IMR-90 (cell line): ENCODE measurements at regions not wholly inside any gene's neighbourhood (a gene's known extent, or its start where the extent isn't known, plus 50 kb on each side); places are given as distances from the start of the nearest gene placed in this dataset.

Experiments used
- ATAC-seq: fragments of 200-7000 bp; cut with Tn5 transposase; 2 replicates; pipeline ENCODE4 v1.9.1; 2020; ENCODE audit warnings: low read depth, mild to moderate bottlenecking, moderate library complexity
- BruUV-seq: library from RNA; stranded (reverse); fragments of 400-500 nt; replicated peaks from 2 replicates; lab custom pipeline; 2021; lab: Mats Ljungman, UMichigan
- CTCF ChIA-PET: fragments of 300-600 bp; formaldehyde crosslinking; extraction: SDS; loops from one replicate; lab custom pipeline; 2021; ENCODE audit warnings: antibody characterized with exemption; lab: Yijun Ruan, JAX
- POLR2A ChIA-PET: fragments of 300-600 bp; sonication (Branson Sonifier 250); formaldehyde crosslinking; loops from one replicate; lab custom pipeline; 2022; ENCODE audit warnings: antibody characterized with exemption; ENCODE audit not compliant: unreplicated experiment; lab: Charles Lee
- DNase-seq: peaks from one replicate; pipeline ENCODE4 v3.0.0; 2013
- H2AFZ ChIP-seq: replicated peaks from 2 replicates; pipeline ENCODE3; 2013; ENCODE audit warnings: low read length, mild to moderate bottlenecking; ENCODE audit not compliant: poor library complexity
- H2AK5ac ChIP-seq: 2 replicates; pipeline ENCODE4 v1.6.1; 2013; ENCODE audit warnings: low read depth, low read length, inconsistent platforms
- H2AK9ac ChIP-seq: replicated peaks from 2 replicates; pipeline ENCODE3; 2013; ENCODE audit warnings: mild to moderate bottlenecking, low read depth, low read length, moderate library complexity; ENCODE audit not compliant: poor library complexity
- H2BK120ac ChIP-seq: 2 replicates; pipeline ENCODE4 v1.6.1; 2013; ENCODE audit warnings: low read depth, low read length, inconsistent platforms
- H2BK15ac ChIP-seq: 3 replicates; pipeline ENCODE4 v1.6.1; 2013; ENCODE audit warnings: low read depth, low read length, inconsistent platforms
- H2BK20ac ChIP-seq: 2 replicates; pipeline ENCODE4 v1.6.1; 2013; ENCODE audit warnings: low read depth, mild to moderate bottlenecking, inconsistent platforms, low read length, moderate library complexity
- H2BK5ac ChIP-seq: 2 replicates; pipeline ENCODE4 v1.6.1; 2013; ENCODE audit warnings: mild to moderate bottlenecking, low read depth, low read length, inconsistent platforms; ENCODE audit not compliant: poor library complexity, severe bottlenecking
- H3K14ac ChIP-seq: replicated peaks from 2 replicates; pipeline ENCODE4 v1.6.1; 2013; ENCODE audit warnings: low read depth, low read length, inconsistent platforms
- H3K18ac ChIP-seq: 2 replicates; pipeline ENCODE4 v1.6.1; 2013; ENCODE audit warnings: low read depth, low read length, control low read depth
- H3K23ac ChIP-seq: 2 replicates; pipeline ENCODE4 v1.6.1; 2013; ENCODE audit warnings: low read depth, low read length, inconsistent platforms
- H3K27ac ChIP-seq: 2 replicates; pipeline ENCODE4 v1.5.1; 2013; ENCODE audit warnings: mild to moderate bottlenecking, control low read depth, low read length; ENCODE audit not compliant: insufficient read depth
- H3K27me3 ChIP-seq: 2 replicates; pipeline ENCODE4 v1.6.1; 2013; ENCODE audit warnings: low read length; ENCODE audit not compliant: control insufficient read depth, insufficient read depth
- H3K36me3 ChIP-seq: 2 replicates; pipeline ENCODE4 v1.6.1; 2013; ENCODE audit warnings: low read length, mixed read lengths; ENCODE audit not compliant: control insufficient read depth, insufficient read depth
- H3K4ac ChIP-seq: 2 replicates; pipeline ENCODE4 v1.6.1; 2013; ENCODE audit warnings: low read depth, low read length, inconsistent platforms
- H3K4me1 ChIP-seq: 2 replicates; pipeline ENCODE4 v1.6.1; 2013; ENCODE audit warnings: low read length, mixed read lengths; ENCODE audit not compliant: control insufficient read depth, insufficient read depth
- H3K4me2 ChIP-seq: 2 replicates; pipeline ENCODE4 v1.6.1; 2013; ENCODE audit warnings: low read depth, mild to moderate bottlenecking, control low read depth, low read length, moderate library complexity
- H3K4me3 ChIP-seq: 2 replicates; pipeline ENCODE4 v1.5.1; 2013; ENCODE audit warnings: low read depth, mild to moderate bottlenecking, control low read depth, low read length, moderate library complexity; ENCODE audit not compliant: insufficient read depth
- H3K56ac ChIP-seq: 2 replicates; pipeline ENCODE4 v1.6.1; 2013; ENCODE audit warnings: low read length, inconsistent platforms; ENCODE audit not compliant: insufficient read depth; ENCODE audit errors: extremely low read depth
- H3K79me1 ChIP-seq, 2 experiments: 2 replicates each; pipeline ENCODE4 v1.6.1; 2013; ENCODE audit warnings: low read length in 2 of 2, inconsistent platforms in 1 of 2, low read depth in 1 of 2
- H3K9ac ChIP-seq: 2 replicates; pipeline ENCODE4 v1.6.1; 2013; ENCODE audit warnings: low read depth, low read length, control low read depth
- H3K9me1 ChIP-seq: 2 replicates; pipeline ENCODE4 v1.6.1; 2013; ENCODE audit warnings: low read length, inconsistent platforms; ENCODE audit not compliant: insufficient read depth
- H3K9me3 ChIP-seq: 2 replicates; pipeline ENCODE4 v1.6.1; 2013; ENCODE audit warnings: low read length; ENCODE audit not compliant: control insufficient read depth, insufficient read depth
- H4K20me1 ChIP-seq: 2 replicates; pipeline ENCODE4 v1.6.1; 2013; ENCODE audit warnings: low read length, inconsistent platforms; ENCODE audit not compliant: insufficient read depth
- H4K5ac ChIP-seq: 2 replicates; pipeline ENCODE4 v1.6.1; 2013; ENCODE audit warnings: mild to moderate bottlenecking, low read depth, low read length, control low read depth
- H4K8ac ChIP-seq, 2 experiments: 2 replicates each; pipeline ENCODE4 v1.6.1; 2013; ENCODE audit warnings: low read depth in 2 of 2, low read length in 2 of 2, control low read depth in 1 of 2, inconsistent platforms in 1 of 2
- H4K91ac ChIP-seq: 2 replicates; pipeline ENCODE4 v1.6.1; 2013; ENCODE audit warnings: low read depth, low read length, inconsistent platforms; ENCODE audit not compliant: insufficient read depth
- CTCF ChIP-seq: conservative IDR thresholded peaks from 2 replicates; pipeline ENCODE4 v1.5.1; 2012; ENCODE audit warnings: mild to moderate bottlenecking, low read depth, low read length, improper control_type of control experiment
- WGBS, 2 experiments: methylation state at CpG; one replicate each; pipeline versions ENCODE4 v1.1.5 to v1.1.7; 2013; ENCODE audit warnings: missing lambda C conversion rate in 2 of 2; ENCODE audit not compliant: insufficient read length in 1 of 2; ENCODE audit errors: extremely low coverage in 2 of 2; 5-methylcytosine and 5-hydroxymethylcytosine counted together
- dilution Hi-C: fragments of 300-500 bp; cut with HindIII; formaldehyde crosslinking; loops from one replicate; pipeline ENCODE4 v1.14.3; 2018; ENCODE audit warnings: low sequenced_read_pairs; ENCODE audit not compliant: unreplicated experiment
- in situ Hi-C: fragments of 300-500 bp; cut with MboI; formaldehyde crosslinking; loops from 3 replicates; pipeline ENCODE4 v1.14.3; 2019; ENCODE audit warnings: low sequenced_read_pairs, inconsistent platforms, mixed read lengths
- intact Hi-C: fragments of 100-400 bp; cut with micrococcal nuclease; formaldehyde crosslinking; loops from 2 replicates; pipeline ENCODE4 v1.10.0; 2022

- 71% methylated on average over 9 of the region's 17 CpGs; no CpG with 5 or more reads in 1 of the 2 experiments for WGBS, 2 experiments
- H2AK5ac ChIP-seq: no peak overlapping the region
- H3K27me3 ChIP-seq: no peaks in the 10 kb centered on the region
- H3K4me3 ChIP-seq: no peak overlapping the region
- no peak overlapping the region for H3K4me2 ChIP-seq
- H3K27ac ChIP-seq: no peak overlapping the region
- peak; percentile 27; the same call in 1 of the 2 replicates for ATAC-seq
- intact Hi-C loops: no loop called here
- no peak overlapping the region for H4K8ac ChIP-seq
- H2AK9ac ChIP-seq: no peak overlapping the region
- no peak overlapping the region for H2AFZ ChIP-seq
- no peak overlapping the region for H3K14ac ChIP-seq
- dilution Hi-C loops: no loop called here
- no peak overlapping the region for H4K5ac ChIP-seq
- POLR2A ChIA-PET: no interaction called here
- H2BK20ac ChIP-seq: no peak overlapping the region
- H3K56ac ChIP-seq: no peak overlapping the region
- H3K36me3 ChIP-seq: no peaks in the 10 kb centered on the region
- no peaks in the 10 kb centered on the region for H3K4me1 ChIP-seq
- H2BK15ac ChIP-seq: no peak overlapping the region
- no peak overlapping the region for H2BK120ac ChIP-seq
- in situ Hi-C loops: no loop called here
- CTCF ChIA-PET: no interaction called here
- no peak for TF ChIP-seq CTCF
- H3K4ac ChIP-seq: no peak overlapping the region
- H3K79me1 ChIP-seq: no peaks in the 10 kb centered on the region
- H3K23ac ChIP-seq: no peak overlapping the region
- no peaks in the 10 kb centered on the region for H3K9me1 ChIP-seq
- no peak overlapping the region for H4K91ac ChIP-seq
- no peaks in the 10 kb centered on the region for H4K20me1 ChIP-seq
- no peak overlapping the region for H3K9ac ChIP-seq
- no peaks in the 10 kb centered on the region for H3K9me3 ChIP-seq
- no peak overlapping the region for H3K18ac ChIP-seq
- no peak for DNase-seq
- BruUV-seq: no TSS peak
- H2BK5ac ChIP-seq: no peak overlapping the region
Measured at GRCh38 chr14:96631621-96632362, 129.6 kb downstream of the PAPOLA start.
